SU-DHL-6 (cell line): ENCODE measurements at regions not wholly inside any gene's neighbourhood (a gene's known extent, or its start where the extent isn't known, plus 50 kb on each side); places are given as distances from the start of the nearest gene placed in this dataset.

Experiments
- EZH2phosphoT487 ChIP-seq: fragments of 200-600 bp; sonication (generic), shearing (Covaris generic); conservative IDR thresholded peaks from 2 replicates; pipeline ENCODE4 v1.6.1; 2018; ENCODE audit warnings: mild to moderate bottlenecking, antibody characterized with exemption, low read length, moderate library complexity, mixed read lengths
- TF ChIP-seq, protein P1 (sequence below): fragments of 200-600 bp; sonication (generic); IDR thresholded peaks from one replicate; pipeline ENCODE4 v1.5.1; 2017; ENCODE audit warnings: antibody characterized with exemption, mild to moderate bottlenecking, low read length, moderate library complexity; ENCODE audit not compliant: insufficient read depth, poor library complexity, severe bottlenecking

DNA sequence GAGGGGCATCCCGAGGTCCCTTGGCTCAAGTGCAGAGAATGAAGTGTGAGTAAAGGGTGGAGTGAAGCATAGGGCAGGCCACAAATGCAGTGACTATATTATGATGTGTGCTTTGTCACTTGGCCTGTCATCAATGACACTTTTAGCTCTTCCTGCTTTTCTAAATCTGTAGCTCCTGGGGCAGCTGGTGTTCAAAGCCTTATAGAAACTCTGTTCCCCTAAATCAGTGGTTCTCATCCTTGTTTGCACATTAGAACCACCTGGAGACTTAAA lies 135.6 kb upstream of the LGALSL start:
- TF ChIP-seq, protein P1, sequence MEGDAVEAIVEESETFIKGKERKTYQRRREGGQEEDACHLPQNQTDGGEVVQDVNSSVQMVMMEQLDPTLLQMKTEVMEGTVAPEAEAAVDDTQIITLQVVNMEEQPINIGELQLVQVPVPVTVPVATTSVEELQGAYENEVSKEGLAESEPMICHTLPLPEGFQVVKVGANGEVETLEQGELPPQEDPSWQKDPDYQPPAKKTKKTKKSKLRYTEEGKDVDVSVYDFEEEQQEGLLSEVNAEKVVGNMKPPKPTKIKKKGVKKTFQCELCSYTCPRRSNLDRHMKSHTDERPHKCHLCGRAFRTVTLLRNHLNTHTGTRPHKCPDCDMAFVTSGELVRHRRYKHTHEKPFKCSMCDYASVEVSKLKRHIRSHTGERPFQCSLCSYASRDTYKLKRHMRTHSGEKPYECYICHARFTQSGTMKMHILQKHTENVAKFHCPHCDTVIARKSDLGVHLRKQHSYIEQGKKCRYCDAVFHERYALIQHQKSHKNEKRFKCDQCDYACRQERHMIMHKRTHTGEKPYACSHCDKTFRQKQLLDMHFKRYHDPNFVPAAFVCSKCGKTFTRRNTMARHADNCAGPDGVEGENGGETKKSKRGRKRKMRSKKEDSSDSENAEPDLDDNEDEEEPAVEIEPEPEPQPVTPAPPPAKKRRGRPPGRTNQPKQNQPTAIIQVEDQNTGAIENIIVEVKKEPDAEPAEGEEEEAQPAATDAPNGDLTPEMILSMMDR = no peak
- TF ChIP-seq EZH2phosphoT487 = no peak
